ENCODE measurements at regions not wholly inside any gene's neighbourhood (a gene's known extent, or its start where the extent isn't known, plus 50 kb on each side); places are given as distances from the start of the nearest gene placed in this dataset.

DNA sequence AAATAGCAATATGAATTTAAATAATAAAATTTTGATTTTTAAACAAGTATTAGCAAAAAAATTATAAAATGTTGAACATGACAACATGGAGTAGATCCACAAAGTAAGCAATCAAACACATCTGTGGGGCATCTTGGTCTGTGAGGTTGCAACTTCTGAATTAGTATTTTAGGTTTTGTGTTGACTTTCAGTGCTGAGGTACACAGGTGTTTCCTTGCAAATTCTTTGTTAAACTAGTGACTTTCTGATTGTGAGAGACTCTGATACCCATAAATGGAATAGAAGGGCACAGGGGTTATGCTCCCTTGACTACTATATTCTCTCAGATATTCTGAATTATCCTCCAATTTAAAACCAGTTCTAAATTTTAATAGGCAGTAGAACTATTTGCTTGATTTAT lies 841.7 kb downstream of the CDH8 start:
- Mint-ChIP-seq H3K27me3 (ENCODE audit: unreplicated experiment) (peaks cover 3% of the 10 kb centered on the region), H3K9me3 (ENCODE audit: unreplicated experiment) (peaks cover 1% of the 10 kb centered on the region), H3K4me1 (ENCODE audit: low read depth, unreplicated experiment) (peaks cover 2% of the 10 kb centered on the region), H3K36me3 (ENCODE audit: unreplicated experiment) (peaks cover 8% of the 10 kb centered on the region), H3K4me3 (ENCODE audit: unreplicated experiment) (no peak overlapping the region), H3K27ac (ENCODE audit: unreplicated experiment) (no peak overlapping the region)
- DNase-seq, result no peak
- TF ChIP-seq, protein P1, sequence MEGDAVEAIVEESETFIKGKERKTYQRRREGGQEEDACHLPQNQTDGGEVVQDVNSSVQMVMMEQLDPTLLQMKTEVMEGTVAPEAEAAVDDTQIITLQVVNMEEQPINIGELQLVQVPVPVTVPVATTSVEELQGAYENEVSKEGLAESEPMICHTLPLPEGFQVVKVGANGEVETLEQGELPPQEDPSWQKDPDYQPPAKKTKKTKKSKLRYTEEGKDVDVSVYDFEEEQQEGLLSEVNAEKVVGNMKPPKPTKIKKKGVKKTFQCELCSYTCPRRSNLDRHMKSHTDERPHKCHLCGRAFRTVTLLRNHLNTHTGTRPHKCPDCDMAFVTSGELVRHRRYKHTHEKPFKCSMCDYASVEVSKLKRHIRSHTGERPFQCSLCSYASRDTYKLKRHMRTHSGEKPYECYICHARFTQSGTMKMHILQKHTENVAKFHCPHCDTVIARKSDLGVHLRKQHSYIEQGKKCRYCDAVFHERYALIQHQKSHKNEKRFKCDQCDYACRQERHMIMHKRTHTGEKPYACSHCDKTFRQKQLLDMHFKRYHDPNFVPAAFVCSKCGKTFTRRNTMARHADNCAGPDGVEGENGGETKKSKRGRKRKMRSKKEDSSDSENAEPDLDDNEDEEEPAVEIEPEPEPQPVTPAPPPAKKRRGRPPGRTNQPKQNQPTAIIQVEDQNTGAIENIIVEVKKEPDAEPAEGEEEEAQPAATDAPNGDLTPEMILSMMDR (IDR thresholded peaks at IDR 0.05; ENCODE audit: partially characterized antibody, unreplicated experiment), result no peak

DNA sequence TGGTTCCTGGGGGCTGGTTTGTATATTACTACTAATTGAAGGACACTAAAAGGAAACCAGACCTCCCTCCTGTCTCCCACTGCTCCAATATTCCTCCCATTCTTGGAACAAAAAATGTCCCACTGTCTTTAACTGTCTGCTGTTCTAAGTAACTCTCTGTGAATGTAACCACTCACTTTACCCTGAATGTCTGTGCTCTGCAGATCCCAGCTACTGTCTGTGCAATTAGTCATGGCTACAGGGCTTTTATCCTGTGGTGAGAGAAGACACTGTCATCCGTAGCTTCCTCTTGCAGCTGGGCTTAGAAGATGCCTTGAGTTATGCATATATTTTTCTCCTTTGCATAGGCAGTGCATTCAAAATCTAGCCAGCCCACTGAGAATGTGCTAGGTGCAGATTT lies 853.8 kb downstream of the CDH8 start:
- H3K27me3 Mint-ChIP-seq (ENCODE audit: unreplicated experiment), result peaks cover 2% of the 10 kb centered on the region
- TF ChIP-seq, protein P1 (IDR thresholded peaks at IDR 0.05; ENCODE audit: partially characterized antibody, unreplicated experiment), result no peak
- H3K27ac Mint-ChIP-seq (ENCODE audit: unreplicated experiment), result no peak overlapping the region
- no peaks in the 10 kb centered on the region for H3K9me3 Mint-ChIP-seq (ENCODE audit: unreplicated experiment)
- no peaks in the 10 kb centered on the region for H3K36me3 Mint-ChIP-seq (ENCODE audit: unreplicated experiment)
- DNase-seq, result no peak
- H3K4me3 Mint-ChIP-seq (ENCODE audit: unreplicated experiment), result no peak overlapping the region
- peaks cover 3% of the 10 kb centered on the region for H3K4me1 Mint-ChIP-seq (ENCODE audit: low read depth, unreplicated experiment)

DNA sequence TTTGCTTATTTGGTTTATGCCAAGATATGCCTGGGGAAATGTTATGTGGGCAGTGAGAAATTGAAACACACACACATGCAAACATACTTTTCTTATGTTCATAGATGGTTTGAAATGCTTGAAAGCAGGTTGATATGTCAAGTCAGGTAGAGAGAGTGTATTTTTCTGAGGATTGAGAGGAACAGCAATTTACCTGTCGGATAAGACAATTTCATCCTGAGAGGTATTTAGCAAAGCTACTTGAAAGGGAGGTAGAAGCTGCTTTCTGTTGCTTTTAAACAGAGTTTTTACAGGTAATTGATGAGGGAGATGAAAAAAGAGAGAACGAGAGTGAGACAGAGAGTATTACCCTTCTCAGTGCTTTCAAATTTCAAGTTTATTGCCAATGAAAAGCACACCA lies 854.3 kb downstream of the CDH8 start:
- Mint-ChIP-seq H3K27me3 (ENCODE audit: unreplicated experiment) (peaks cover 2% of the 10 kb centered on the region), H3K36me3 (ENCODE audit: unreplicated experiment) (no peaks in the 10 kb centered on the region), H3K9me3 (ENCODE audit: unreplicated experiment) (no peaks in the 10 kb centered on the region), H3K4me3 (ENCODE audit: unreplicated experiment) (no peak overlapping the region), H3K27ac (ENCODE audit: unreplicated experiment) (no peak overlapping the region), H3K4me1 (ENCODE audit: low read depth, unreplicated experiment) (peaks cover 3% of the 10 kb centered on the region)
- TF ChIP-seq, protein P1 (IDR thresholded peaks at IDR 0.05; ENCODE audit: partially characterized antibody, unreplicated experiment), result no peak
- no peak for DNase-seq

DNA sequence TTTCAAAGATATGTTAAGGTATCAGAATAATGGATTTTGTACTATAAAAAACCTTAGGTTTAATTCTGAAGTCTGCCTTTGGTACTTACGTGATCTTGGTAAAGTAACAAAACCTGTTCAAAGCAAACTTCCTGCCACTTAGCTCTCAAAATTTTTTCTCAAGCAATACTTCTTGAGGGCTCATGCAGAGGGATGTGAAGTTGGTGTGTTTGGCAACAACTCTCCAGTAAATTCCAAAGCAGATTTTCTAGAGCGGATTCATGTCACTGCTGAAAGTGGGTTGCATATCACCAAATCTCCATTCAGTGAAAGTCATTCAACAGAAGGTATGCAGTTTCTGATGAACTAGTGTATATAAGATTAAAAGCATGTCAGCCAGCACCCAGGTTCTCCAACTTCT lies 856.7 kb downstream of the CDH8 start:
- H3K36me3 Mint-ChIP-seq (ENCODE audit: unreplicated experiment), result no peaks in the 10 kb centered on the region
- H3K4me3 Mint-ChIP-seq (ENCODE audit: unreplicated experiment), result no peak overlapping the region
- TF ChIP-seq, protein P1 (IDR thresholded peaks at IDR 0.05; ENCODE audit: partially characterized antibody, unreplicated experiment), result no peak
- no peak for DNase-seq
- H3K27me3 Mint-ChIP-seq (ENCODE audit: unreplicated experiment), result no peaks in the 10 kb centered on the region
- peaks cover 2% of the 10 kb centered on the region for H3K4me1 Mint-ChIP-seq (ENCODE audit: low read depth, unreplicated experiment)
- H3K27ac Mint-ChIP-seq (ENCODE audit: unreplicated experiment), result no peak overlapping the region
- peaks cover 2% of the 10 kb centered on the region for H3K9me3 Mint-ChIP-seq (ENCODE audit: unreplicated experiment)

DNA sequence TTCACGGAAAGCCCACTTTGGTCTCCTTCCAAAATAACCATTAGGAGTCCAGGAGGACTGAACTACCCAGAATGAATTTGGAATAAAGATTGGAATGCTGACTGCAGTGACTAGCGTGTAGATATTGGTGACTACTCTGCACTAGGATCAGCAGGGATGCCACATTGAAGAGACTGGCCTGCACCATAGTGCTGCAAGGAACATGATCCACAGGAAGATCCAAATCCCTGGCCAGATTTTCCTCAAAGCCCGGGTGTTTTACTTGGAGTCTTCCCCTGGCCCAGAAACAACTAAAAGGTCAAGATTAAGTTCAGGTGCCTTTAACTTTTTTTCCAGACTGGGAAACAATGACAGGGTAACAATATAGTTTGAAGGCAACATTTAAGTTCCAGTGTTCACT lies 870.4 kb downstream of the CDH8 start:
- no peak for DNase-seq
- Mint-ChIP-seq H3K27ac (ENCODE audit: unreplicated experiment) (no peak overlapping the region), H3K36me3 (ENCODE audit: unreplicated experiment) (no peaks in the 10 kb centered on the region), H3K4me1 (ENCODE audit: low read depth, unreplicated experiment) (no peaks in the 10 kb centered on the region), H3K9me3 (ENCODE audit: unreplicated experiment) (no peaks in the 10 kb centered on the region), H3K4me3 (ENCODE audit: unreplicated experiment) (no peak overlapping the region), H3K27me3 (ENCODE audit: unreplicated experiment) (no peaks in the 10 kb centered on the region)
- TF ChIP-seq, protein P1 (IDR thresholded peaks at IDR 0.05; ENCODE audit: partially characterized antibody, unreplicated experiment), result no peak

Measured in glutamatergic neuron (in vitro differentiated cells).